Activated B cell treated with CpG ODN at 0.5 μM for 24 hours (primary cell): ENCODE measurements at regions not wholly inside any gene's neighbourhood (a gene's known extent, or its start where the extent isn't known, plus 50 kb on each side); places are given as distances from the start of the nearest gene placed in this dataset.

Experiments used
- ATAC-seq: fragments of 200-7000 bp; cut with Tn5 transposase; one replicate; pipeline ENCODE4 v1.10.0; 2021; ENCODE audit warnings: low read depth, mild to moderate bottlenecking, moderate library complexity
- CTCF ChIA-PET: fragments of 350-600 bp; sonication (Branson Sonifier 250); formaldehyde crosslinking; loops from one replicate; lab custom pipeline; 2021; ENCODE audit warnings: antibody characterized with exemption; lab: Charles Lee
- POLR2A ChIA-PET: fragments of 350-600 bp; sonication (Branson Sonifier 250); formaldehyde crosslinking; loops from one replicate; lab custom pipeline; 2021; ENCODE audit warnings: antibody characterized with exemption; lab: Charles Lee
- DNase-seq: peaks from one replicate; pipeline ENCODE4 v3.0.0; 2022
- H3K27ac Mint-ChIP-seq: one replicate; pipeline ENCODE4 v1.8.0; 2020; ENCODE audit warnings: mixed read lengths
- H3K27me3 Mint-ChIP-seq: one replicate; pipeline ENCODE4 v1.8.0; 2021; ENCODE audit warnings: mixed read lengths
- H3K36me3 Mint-ChIP-seq: one replicate; pipeline ENCODE4 v1.8.0; 2021; ENCODE audit warnings: low read depth, mixed read lengths
- H3K4me1 Mint-ChIP-seq: one replicate; pipeline ENCODE4 v1.8.0; 2021; ENCODE audit warnings: mixed read lengths
- H3K4me3 Mint-ChIP-seq: one replicate; pipeline ENCODE4 v1.8.0; 2020; ENCODE audit warnings: mild to moderate bottlenecking, mixed read lengths
- H3K9me3 Mint-ChIP-seq: one replicate; pipeline ENCODE4 v1.8.0; 2020; ENCODE audit warnings: mixed read lengths
- CTCF ChIP-seq: fragments of 200-600 bp; IDR thresholded peaks from one replicate; pipeline ENCODE4 v1.8.0; 2022; ENCODE audit warnings: antibody characterized with exemption, mild to moderate bottlenecking
- intact Hi-C: fragments of 100-400 bp; cut with micrococcal nuclease; formaldehyde crosslinking; loops from one replicate; pipeline ENCODE4 v1.15.1; 2024

GRCh38 chr18:78711971-78712370 lies 267.6 kb upstream of the SALL3 start:
- Mint-ChIP-seq H3K4me1 (no peaks in the 10 kb centered on the region), H3K4me3 (no peak overlapping the region), H3K27ac (no peak overlapping the region), H3K27me3 (no peaks in the 10 kb centered on the region), H3K36me3 (no peaks in the 10 kb centered on the region), H3K9me3 (peaks cover 16% of the 10 kb centered on the region)
- CTCF ChIA-PET = no interaction called here
- ATAC-seq (no peak), DNase-seq (no peak)
- intact Hi-C loops = no loop called here
- TF ChIP-seq CTCF = no peak
- POLR2A ChIA-PET = no interaction called here

- ChIA-PET CTCF (no interaction called here), POLR2A (no interaction called here)
- Mint-ChIP-seq H3K27me3 (no peaks in the 10 kb centered on the region), H3K4me3 (no peak overlapping the region), H3K27ac (no peak overlapping the region), H3K9me3 (peaks cover 11% of the 10 kb centered on the region), H3K36me3 (no peaks in the 10 kb centered on the region), H3K4me1 (no peaks in the 10 kb centered on the region)
- DNase-seq (no peak), ATAC-seq (no peak)
- intact Hi-C loops = no loop called here
- TF ChIP-seq CTCF = no peak
Measured at GRCh38 chr18:78713069-78713468, 266.5 kb upstream of the SALL3 start.

GRCh38 chr18:78713726-78714125 lies 265.9 kb upstream of the SALL3 start:
- ATAC-seq (no peak), DNase-seq (no peak)
- Mint-ChIP-seq H3K27me3 (no peaks in the 10 kb centered on the region), H3K27ac (no peak overlapping the region), H3K4me3 (no peak overlapping the region), H3K36me3 (no peaks in the 10 kb centered on the region), H3K9me3 (peaks cover 4% of the 10 kb centered on the region), H3K4me1 (no peaks in the 10 kb centered on the region)
- POLR2A ChIA-PET = no interaction called here
- TF ChIP-seq CTCF = no peak
- CTCF ChIA-PET = no interaction called here
- intact Hi-C loops = no loop called here

- Mint-ChIP-seq H3K36me3 (no peaks in the 10 kb centered on the region), H3K27ac (no peak overlapping the region), H3K4me3 (no peak overlapping the region), H3K27me3 (peaks cover 4% of the 10 kb centered on the region), H3K9me3 (no peaks in the 10 kb centered on the region), H3K4me1 (no peaks in the 10 kb centered on the region)
- POLR2A ChIA-PET = no interaction called here
- ATAC-seq = no peak
- TF ChIP-seq CTCF = no peak
- intact Hi-C loops = no loop called here
- DNase-seq = no peak
- CTCF ChIA-PET = no interaction called here
Measured at GRCh38 chr18:78716022-78716421, 263.6 kb upstream of the SALL3 start.

GRCh38 chr18:78716581-78716980 lies 263.0 kb upstream of the SALL3 start:
- H3K9me3 Mint-ChIP-seq = no peaks in the 10 kb centered on the region
- no peaks in the 10 kb centered on the region for H3K36me3 Mint-ChIP-seq
- H3K27me3 Mint-ChIP-seq = peaks cover 6% of the 10 kb centered on the region
- TF ChIP-seq CTCF = no peak
- CTCF ChIA-PET = no interaction called here
- intact Hi-C loops = no loop called here
- POLR2A ChIA-PET = no interaction called here
- H3K27ac Mint-ChIP-seq = no peak overlapping the region
- no peak for ATAC-seq
- no peak overlapping the region for H3K4me3 Mint-ChIP-seq
- DNase-seq = no peak
- no peaks in the 10 kb centered on the region for H3K4me1 Mint-ChIP-seq
